ENCODE measurements at regions not wholly inside any gene's neighbourhood (a gene's known extent, or its start where the extent isn't known, plus 50 kb on each side); places are given as distances from the start of the nearest gene placed in this dataset.

- FAIRE-seq = no peak
- H3K36me3 ChIP-seq (ENCODE audit: control insufficient read depth in 2 of 2, extremely low read depth in 1 of 2, insufficient read depth in 2 of 2, low read length in 2 of 2) = no peaks in the 10 kb centered on the region
- H2AFZ ChIP-seq (ENCODE audit: low read depth, low read length) = no peak overlapping the region
- H3K27me3 ChIP-seq (ENCODE audit: control insufficient read depth in 2 of 2, insufficient read depth in 2 of 2, low read length in 2 of 2) = no peaks in the 10 kb centered on the region
- peaks cover 10% of the 10 kb centered on the region for H3K4me1 ChIP-seq (ENCODE audit: control insufficient read depth, extremely low read depth, insufficient read depth, low read length)
- POLR2A ChIA-PET = no interaction called here
- dilution Hi-C loops (cut with MboI; ENCODE audit: extremely low pct_ligation_motif_present, low sequenced_read_pairs) = no loop called here
- CTCF ChIA-PET = interaction anchor here (1.3 to 1.5 kb wide), 2 partner anchors 9 to 42 kb away, joined by 3 to 4 read pairs; no protein-coding TSS in a partner anchor
- no peak overlapping the region for H3K27ac ChIP-seq (ENCODE audit: insufficient read depth, low read depth, low read length)
- BruUV-seq (replicated peaks) = no TSS peak
- H3K4me3 ChIP-seq (replicated peaks in 1 of 3; ENCODE audit: insufficient read depth in 1 of 3, low read depth in 1 of 3, low read length in 3 of 3) = no peak overlapping the region
- H3K9ac ChIP-seq (replicated peaks; ENCODE audit: extremely low read depth, insufficient read depth, low read length) = no peak overlapping the region
- no peak for DNase-seq (ENCODE audit: low read depth, low spot score)
- H4K20me1 ChIP-seq (replicated peaks; ENCODE audit: control insufficient read depth, extremely low read depth, insufficient read depth, low read length) = no peaks in the 10 kb centered on the region
- H3K4me2 ChIP-seq (ENCODE audit: insufficient read depth, low read length) = no peak overlapping the region
- intact Hi-C loops (cut with micrococcal nuclease) = no loop called here
- no peaks in the 10 kb centered on the region for H3K9me3 ChIP-seq (replicated peaks; ENCODE audit: control insufficient read depth, insufficient read depth, low read length)
- H3K79me2 ChIP-seq (ENCODE audit: control insufficient read depth, insufficient read depth, low read length) = no peaks in the 10 kb centered on the region
- no peaks in the 10 kb centered on the region for H3K9me1 ChIP-seq (replicated peaks; ENCODE audit: control insufficient read depth, extremely low read depth, insufficient read depth, low read length)
- no peak for TF ChIP-seq MYC (IDR thresholded peaks at IDR 0.05; ENCODE audit: low read depth, low read length)
- TF ChIP-seq EZH2 (IDR thresholded peaks at IDR 0.05; ENCODE audit: borderline replicate concordance, low read depth, low read length, severe bottlenecking) = no peak
- no peak for TF ChIP-seq POLR2A (IDR thresholded peaks at IDR 0.05; ENCODE audit: low read depth, low read length)
- no peak for TF ChIP-seq CTCF (IDR thresholded peaks at IDR 0.05; ENCODE audit: extremely low read depth in 1 of 2, insufficient read depth in 1 of 2, low read depth in 1 of 2, low read length in 2 of 2)
- TF ChIP-seq POLR2AphosphoS5 (IDR thresholded peaks at IDR 0.05; ENCODE audit: insufficient read depth, low read depth, low read length) = no peak
Observed at GRCh38 chr5:67360047-67360446, 163.4 kb upstream of the CD180 start.

GRCh38 chr5:67358186-67358585, 161.6 kb upstream of the CD180 start:
- TF ChIP-seq EZH2 (IDR thresholded peaks at IDR 0.05; ENCODE audit: borderline replicate concordance, low read depth, low read length, severe bottlenecking) (no peak), CTCF (IDR thresholded peaks at IDR 0.05; ENCODE audit: extremely low read depth in 1 of 2, insufficient read depth in 1 of 2, low read depth in 1 of 2, low read length in 2 of 2) (no peak), GATA2 (IDR thresholded peaks at IDR 0.05; ENCODE audit: insufficient read depth, insufficient read length, low read depth, low read length) (no peak), MYC (IDR thresholded peaks at IDR 0.05; ENCODE audit: low read depth, low read length) (no peak), POLR2AphosphoS5 (IDR thresholded peaks at IDR 0.05; ENCODE audit: insufficient read depth, low read depth, low read length) (no peak), FOS (IDR thresholded peaks at IDR 0.05; ENCODE audit: borderline replicate concordance, insufficient read depth, low read length) (no peak)
- FAIRE-seq (no peak), DNase-seq (ENCODE audit: low read depth, low spot score) (no peak)
- BruUV-seq (replicated peaks) = no TSS peak
- dilution Hi-C loops (cut with MboI; ENCODE audit: extremely low pct_ligation_motif_present, low sequenced_read_pairs) = no loop called here
- Histone ChIP-seq H3K36me3 (ENCODE audit: control insufficient read depth in 2 of 2, extremely low read depth in 1 of 2, insufficient read depth in 2 of 2, low read length in 2 of 2) (no peaks in the 10 kb centered on the region), H2AFZ (ENCODE audit: low read depth, low read length) (no peak overlapping the region), H3K4me1 (ENCODE audit: control insufficient read depth, extremely low read depth, insufficient read depth, low read length) (peaks cover 10% of the 10 kb centered on the region), H3K79me2 (ENCODE audit: control insufficient read depth, insufficient read depth, low read length) (no peaks in the 10 kb centered on the region), H4K20me1 (replicated peaks; ENCODE audit: control insufficient read depth, extremely low read depth, insufficient read depth, low read length) (no peaks in the 10 kb centered on the region), H3K4me3 (replicated peaks in 1 of 3; ENCODE audit: insufficient read depth in 1 of 3, low read depth in 1 of 3, low read length in 3 of 3) (no peak overlapping the region), H3K9me1 (replicated peaks; ENCODE audit: control insufficient read depth, extremely low read depth, insufficient read depth, low read length) (no peaks in the 10 kb centered on the region), H3K27ac (ENCODE audit: insufficient read depth, low read depth, low read length) (no peak overlapping the region), H3K9me3 (replicated peaks; ENCODE audit: control insufficient read depth, insufficient read depth, low read length) (no peaks in the 10 kb centered on the region), H3K4me2 (ENCODE audit: insufficient read depth, low read length) (no peak overlapping the region), H3K27me3 (ENCODE audit: control insufficient read depth in 2 of 2, insufficient read depth in 2 of 2, low read length in 2 of 2) (no peaks in the 10 kb centered on the region), H3K9ac (replicated peaks; ENCODE audit: extremely low read depth, insufficient read depth, low read length) (no peak overlapping the region)
- ChIA-PET POLR2A (no interaction called here), CTCF (no interaction called here)
- intact Hi-C loops (cut with micrococcal nuclease) = no loop called here

Measured in endothelial cell of umbilical vein (primary cell).